IPS-18a (cell line): ENCODE measurements at regions not wholly inside any gene's neighbourhood (a gene's known extent, or its start where the extent isn't known, plus 50 kb on each side); places are given as distances from the start of the nearest gene placed in this dataset.

Experiments
- H3K27ac ChIP-seq: one replicate; pipeline ENCODE4 v1.5.1; 2013; ENCODE audit warnings: low read length
- H3K27me3 ChIP-seq: one replicate; pipeline ENCODE4 v1.6.1; 2013; ENCODE audit warnings: mild to moderate bottlenecking, low read length; ENCODE audit not compliant: control insufficient read depth, insufficient read depth
- H3K36me3 ChIP-seq: one replicate; pipeline ENCODE4 v1.6.1; 2013; ENCODE audit warnings: low read depth, low read length; ENCODE audit not compliant: control insufficient read depth
- H3K4me1 ChIP-seq: one replicate; pipeline ENCODE4 v1.6.1; 2013; ENCODE audit warnings: low read depth, low read length; ENCODE audit not compliant: control insufficient read depth
- H3K4me3 ChIP-seq: one replicate; pipeline ENCODE4 v1.5.1; 2013; ENCODE audit warnings: low read length
- H3K9ac ChIP-seq: one replicate; pipeline ENCODE4 v1.6.1; 2013; ENCODE audit warnings: mild to moderate bottlenecking, low read length, moderate library complexity
- H3K9me3 ChIP-seq: one replicate; pipeline ENCODE4 v1.6.1; 2013; ENCODE audit warnings: low read depth, low read length; ENCODE audit not compliant: control insufficient read depth

- H3K4me3 ChIP-seq, result no peak overlapping the region
- no peaks in the 10 kb centered on the region for H3K9me3 ChIP-seq
- no peak overlapping the region for H3K9ac ChIP-seq
- H3K27ac ChIP-seq, result no peak overlapping the region
- no peaks in the 10 kb centered on the region for H3K27me3 ChIP-seq
- H3K4me1 ChIP-seq, result peaks cover 8% of the 10 kb centered on the region
- H3K36me3 ChIP-seq, result no peaks in the 10 kb centered on the region
These were observed 1453.3 kb upstream of the TENM3 start for GRCh38 chr4:180789929-180790328.

GRCh38 chr4:180790471-180790870 is 1452.7 kb upstream of the TENM3 start:
- Histone ChIP-seq H3K9me3 (no peaks in the 10 kb centered on the region), H3K27me3 (no peaks in the 10 kb centered on the region), H3K36me3 (no peaks in the 10 kb centered on the region)

GRCh38 chr4:180792541-180792940 is 1450.7 kb upstream of the TENM3 start:
- no peak overlapping the region for H3K4me3 ChIP-seq
- H3K9me3 ChIP-seq, result no peaks in the 10 kb centered on the region
- H3K9ac ChIP-seq, result no peak overlapping the region
- H3K36me3 ChIP-seq, result no peaks in the 10 kb centered on the region
- H3K27me3 ChIP-seq, result no peaks in the 10 kb centered on the region
- H3K4me1 ChIP-seq, result peaks cover 8% of the 10 kb centered on the region
- no peak overlapping the region for H3K27ac ChIP-seq

More at GRCh38 chr4:180790471-180790870, 1452.7 kb upstream of the TENM3 start:
- H3K27ac ChIP-seq, result no peak overlapping the region
- H3K4me3 ChIP-seq, result no peak overlapping the region
- H3K9ac ChIP-seq, result no peak overlapping the region
- H3K4me1 ChIP-seq, result peaks cover 8% of the 10 kb centered on the region

GRCh38 chr4:180794333-180794732 is 1448.9 kb upstream of the TENM3 start:
- no peaks in the 10 kb centered on the region for H3K27me3 ChIP-seq
- no peaks in the 10 kb centered on the region for H3K36me3 ChIP-seq
- H3K9ac ChIP-seq, result no peak overlapping the region
- peaks cover 17% of the 10 kb centered on the region for H3K4me1 ChIP-seq
- H3K27ac ChIP-seq, result no peak overlapping the region
- H3K9me3 ChIP-seq, result no peaks in the 10 kb centered on the region
- H3K4me3 ChIP-seq, result no peak overlapping the region

GRCh38 chr4:180798036-180798577 is 1445.1 kb upstream of the TENM3 start:
- H3K4me3 ChIP-seq, result no peak overlapping the region
- no peak overlapping the region for H3K9ac ChIP-seq
- H3K27ac ChIP-seq, result no peak overlapping the region
- H3K36me3 ChIP-seq, result no peaks in the 10 kb centered on the region
- H3K27me3 ChIP-seq, result no peaks in the 10 kb centered on the region
- no peaks in the 10 kb centered on the region for H3K9me3 ChIP-seq
- H3K4me1 ChIP-seq, result peaks cover 20% of the 10 kb centered on the region

GRCh38 chr4:180799798-180800197 is 1443.4 kb upstream of the TENM3 start:
- Histone ChIP-seq H3K4me1 (peaks cover 18% of the 10 kb centered on the region), H3K9ac (no peak overlapping the region), H3K4me3 (no peak overlapping the region), H3K27ac (no peak overlapping the region), H3K27me3 (no peaks in the 10 kb centered on the region), H3K9me3 (no peaks in the 10 kb centered on the region), H3K36me3 (no peaks in the 10 kb centered on the region)

GRCh38 chr4:180805101-180805500 is 1438.1 kb upstream of the TENM3 start:
- H3K4me3 ChIP-seq, result no peak overlapping the region
- H3K4me1 ChIP-seq, result peaks cover 3% of the 10 kb centered on the region
- no peaks in the 10 kb centered on the region for H3K36me3 ChIP-seq
- no peak overlapping the region for H3K9ac ChIP-seq
- no peaks in the 10 kb centered on the region for H3K27me3 ChIP-seq
- no peak overlapping the region for H3K27ac ChIP-seq
- H3K9me3 ChIP-seq, result no peaks in the 10 kb centered on the region

GRCh38 chr4:180808862-180809261 is 1434.3 kb upstream of the TENM3 start:
- no peaks in the 10 kb centered on the region for H3K4me1 ChIP-seq
- H3K27ac ChIP-seq, result no peak overlapping the region
- no peak overlapping the region for H3K4me3 ChIP-seq
- no peaks in the 10 kb centered on the region for H3K36me3 ChIP-seq
- H3K9me3 ChIP-seq, result no peaks in the 10 kb centered on the region
- H3K9ac ChIP-seq, result no peak overlapping the region
- H3K27me3 ChIP-seq, result no peaks in the 10 kb centered on the region

- H3K27ac ChIP-seq, result no peak overlapping the region
- H3K9ac ChIP-seq, result no peak overlapping the region
These were observed 1433.8 kb upstream of the TENM3 start for GRCh38 chr4:180809439-180809838.

GRCh38 chr4:180810581-180810980 is 1432.6 kb upstream of the TENM3 start:
- H3K27me3 ChIP-seq, result no peaks in the 10 kb centered on the region
- H3K9ac ChIP-seq, result no peak overlapping the region
- no peaks in the 10 kb centered on the region for H3K4me1 ChIP-seq
- no peak overlapping the region for H3K4me3 ChIP-seq
- no peaks in the 10 kb centered on the region for H3K36me3 ChIP-seq
- no peak overlapping the region for H3K27ac ChIP-seq
- no peaks in the 10 kb centered on the region for H3K9me3 ChIP-seq

More at GRCh38 chr4:180809439-180809838, 1433.8 kb upstream of the TENM3 start:
- Histone ChIP-seq H3K9me3 (no peaks in the 10 kb centered on the region), H3K27me3 (no peaks in the 10 kb centered on the region), H3K4me1 (no peaks in the 10 kb centered on the region), H3K36me3 (no peaks in the 10 kb centered on the region), H3K4me3 (no peak overlapping the region)

GRCh38 chr4:180811556-180811955 is 1431.6 kb upstream of the TENM3 start:
- Histone ChIP-seq H3K4me1 (no peaks in the 10 kb centered on the region), H3K27me3 (no peaks in the 10 kb centered on the region), H3K36me3 (no peaks in the 10 kb centered on the region), H3K9ac (no peak overlapping the region), H3K9me3 (no peaks in the 10 kb centered on the region), H3K27ac (no peak overlapping the region), H3K4me3 (no peak overlapping the region)

- no peak overlapping the region for H3K9ac ChIP-seq
- no peaks in the 10 kb centered on the region for H3K36me3 ChIP-seq
- no peak overlapping the region for H3K4me3 ChIP-seq
These were observed 1430.4 kb upstream of the TENM3 start for GRCh38 chr4:180812783-180813182.

More at GRCh38 chr4:180812783-180813182, 1430.4 kb upstream of the TENM3 start:
- H3K4me1 ChIP-seq, result no peaks in the 10 kb centered on the region
- H3K27ac ChIP-seq, result no peak overlapping the region
- H3K27me3 ChIP-seq, result no peaks in the 10 kb centered on the region
- no peaks in the 10 kb centered on the region for H3K9me3 ChIP-seq
